ENCODE measurements at regions not wholly inside any gene's neighbourhood (a gene's known extent, or its start where the extent isn't known, plus 50 kb on each side); places are given as distances from the start of the nearest gene placed in this dataset.

- TF ChIP-seq REST (IDR thresholded peaks at IDR 0.05; ENCODE audit: unreplicated experiment) (no peak), EZH2phosphoT487 (IDR thresholded peaks at IDR 0.05; ENCODE audit: unreplicated experiment) (no peak), NANOG (IDR thresholded peaks at IDR 0.05; ENCODE audit: borderline replicate concordance) (no peak)
- TF ChIP-seq, protein P1, sequence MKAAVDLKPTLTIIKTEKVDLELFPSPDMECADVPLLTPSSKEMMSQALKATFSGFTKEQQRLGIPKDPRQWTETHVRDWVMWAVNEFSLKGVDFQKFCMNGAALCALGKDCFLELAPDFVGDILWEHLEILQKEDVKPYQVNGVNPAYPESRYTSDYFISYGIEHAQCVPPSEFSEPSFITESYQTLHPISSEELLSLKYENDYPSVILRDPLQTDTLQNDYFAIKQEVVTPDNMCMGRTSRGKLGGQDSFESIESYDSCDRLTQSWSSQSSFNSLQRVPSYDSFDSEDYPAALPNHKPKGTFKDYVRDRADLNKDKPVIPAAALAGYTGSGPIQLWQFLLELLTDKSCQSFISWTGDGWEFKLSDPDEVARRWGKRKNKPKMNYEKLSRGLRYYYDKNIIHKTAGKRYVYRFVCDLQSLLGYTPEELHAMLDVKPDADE (IDR thresholded peaks at IDR 0.05), result no peak
Measured at GRCh38 chr2:183919167-183919566, 679.2 kb upstream of the ZNF804A start (continued).

- no peaks in the 10 kb centered on the region for H4K20me1 ChIP-seq (replicated peaks; ENCODE audit: insufficient read depth)
- Mint-ChIP-seq H3K36me3 (ENCODE audit: low read depth) (peaks cover 6% of the 10 kb centered on the region; the same call in 2 of the 3 replicates), H3K27me3 (ENCODE audit: insufficient read depth, low read depth, poor library complexity) (no peaks in the 10 kb centered on the region), H3K9me3 (peaks cover 14% of the 10 kb centered on the region; the same call in 2 of the 3 replicates), H3K27ac (no peak overlapping the region), H3K4me3 (no peak overlapping the region), H3K4me1 (no peaks in the 10 kb centered on the region)
- no peak overlapping the region for H3K4me3 ChIP-seq
- 0 out of 2 replicates have a peak, but pooled peaks cover 3% of the 10 kb centered on the region for H3K9me2 ChIP-seq (ENCODE audit: insufficient read depth)
- H2AFZ ChIP-seq, result no peak overlapping the region
- H3K36me3 ChIP-seq (ENCODE audit: insufficient read depth), result no peaks in the 10 kb centered on the region
- H3K27ac ChIP-seq (ENCODE audit: low read depth), result no peak overlapping the region
- H3K4me2 ChIP-seq, result no peak overlapping the region
- no peak for DNase-seq (ENCODE audit: low spot score)
- no peaks in the 10 kb centered on the region for H3K27me3 ChIP-seq (ENCODE audit: insufficient read depth)
- no peak for TF ChIP-seq CREB1 (CRISPR knock-in tag; IDR thresholded peaks at IDR 0.05; ENCODE audit: low read depth)
- TF ChIP-seq, protein P2, sequence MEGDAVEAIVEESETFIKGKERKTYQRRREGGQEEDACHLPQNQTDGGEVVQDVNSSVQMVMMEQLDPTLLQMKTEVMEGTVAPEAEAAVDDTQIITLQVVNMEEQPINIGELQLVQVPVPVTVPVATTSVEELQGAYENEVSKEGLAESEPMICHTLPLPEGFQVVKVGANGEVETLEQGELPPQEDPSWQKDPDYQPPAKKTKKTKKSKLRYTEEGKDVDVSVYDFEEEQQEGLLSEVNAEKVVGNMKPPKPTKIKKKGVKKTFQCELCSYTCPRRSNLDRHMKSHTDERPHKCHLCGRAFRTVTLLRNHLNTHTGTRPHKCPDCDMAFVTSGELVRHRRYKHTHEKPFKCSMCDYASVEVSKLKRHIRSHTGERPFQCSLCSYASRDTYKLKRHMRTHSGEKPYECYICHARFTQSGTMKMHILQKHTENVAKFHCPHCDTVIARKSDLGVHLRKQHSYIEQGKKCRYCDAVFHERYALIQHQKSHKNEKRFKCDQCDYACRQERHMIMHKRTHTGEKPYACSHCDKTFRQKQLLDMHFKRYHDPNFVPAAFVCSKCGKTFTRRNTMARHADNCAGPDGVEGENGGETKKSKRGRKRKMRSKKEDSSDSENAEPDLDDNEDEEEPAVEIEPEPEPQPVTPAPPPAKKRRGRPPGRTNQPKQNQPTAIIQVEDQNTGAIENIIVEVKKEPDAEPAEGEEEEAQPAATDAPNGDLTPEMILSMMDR (conservative IDR thresholded peaks at IDR 0.05; ENCODE audit: low read depth in 2 of 2), result no peak
- TF ChIP-seq ZNF462 (CRISPR knock-in tag; IDR thresholded peaks at IDR 0.05), result no peak
- TF ChIP-seq ZNF331 (CRISPR knock-in tag; IDR thresholded peaks at IDR 0.05; ENCODE audit: low read depth), result no peak
- TF ChIP-seq EZH2phosphoT487 (IDR thresholded peaks at IDR 0.05; ENCODE audit: unreplicated experiment), result no peak
- TF ChIP-seq POLR2AphosphoS5 (IDR thresholded peaks at IDR 0.05; ENCODE audit: low read depth), result no peak
- no peak for TF ChIP-seq EZH2 (IDR thresholded peaks at IDR 0.05; ENCODE audit: low read depth, unreplicated experiment)
- no peak for TF ChIP-seq NANOG (IDR thresholded peaks at IDR 0.05; ENCODE audit: borderline replicate concordance)
- TF ChIP-seq, protein P1 (IDR thresholded peaks at IDR 0.05), result no peak
- H3K4me1 ChIP-seq (ENCODE audit: insufficient read depth), result no peaks in the 10 kb centered on the region
- no peak for ATAC-seq
- no peaks in the 10 kb centered on the region for H3K79me2 ChIP-seq (replicated peaks; ENCODE audit: insufficient read depth)
- no peaks in the 10 kb centered on the region for H3F3A ChIP-seq (replicated peaks; ENCODE audit: low read depth)
Measured at GRCh38 chr2:183919926-183920325, 678.4 kb upstream of the ZNF804A start.

Measured in GM23338 (cell line).